ENCODE measurements at regions not wholly inside any gene's neighbourhood (a gene's known extent, or its start where the extent isn't known, plus 50 kb on each side); places are given as distances from the start of the nearest gene placed in this dataset.

GRCh38 chr5:92267830-92268229 is 884.7 kb upstream of the ARRDC3 start:
- TF ChIP-seq, protein P1, sequence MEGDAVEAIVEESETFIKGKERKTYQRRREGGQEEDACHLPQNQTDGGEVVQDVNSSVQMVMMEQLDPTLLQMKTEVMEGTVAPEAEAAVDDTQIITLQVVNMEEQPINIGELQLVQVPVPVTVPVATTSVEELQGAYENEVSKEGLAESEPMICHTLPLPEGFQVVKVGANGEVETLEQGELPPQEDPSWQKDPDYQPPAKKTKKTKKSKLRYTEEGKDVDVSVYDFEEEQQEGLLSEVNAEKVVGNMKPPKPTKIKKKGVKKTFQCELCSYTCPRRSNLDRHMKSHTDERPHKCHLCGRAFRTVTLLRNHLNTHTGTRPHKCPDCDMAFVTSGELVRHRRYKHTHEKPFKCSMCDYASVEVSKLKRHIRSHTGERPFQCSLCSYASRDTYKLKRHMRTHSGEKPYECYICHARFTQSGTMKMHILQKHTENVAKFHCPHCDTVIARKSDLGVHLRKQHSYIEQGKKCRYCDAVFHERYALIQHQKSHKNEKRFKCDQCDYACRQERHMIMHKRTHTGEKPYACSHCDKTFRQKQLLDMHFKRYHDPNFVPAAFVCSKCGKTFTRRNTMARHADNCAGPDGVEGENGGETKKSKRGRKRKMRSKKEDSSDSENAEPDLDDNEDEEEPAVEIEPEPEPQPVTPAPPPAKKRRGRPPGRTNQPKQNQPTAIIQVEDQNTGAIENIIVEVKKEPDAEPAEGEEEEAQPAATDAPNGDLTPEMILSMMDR (IDR thresholded peaks at IDR 0.05; ENCODE audit: low read length), result no peak
- TF ChIP-seq EZH2 (IDR thresholded peaks at IDR 0.05; ENCODE audit: borderline replicate concordance, low read length), result no peak

All from OCI-LY1 (cell line).